OCI-LY3 (cell line): ENCODE measurements at regions not wholly inside any gene's neighbourhood (a gene's known extent, or its start where the extent isn't known, plus 50 kb on each side); places are given as distances from the start of the nearest gene placed in this dataset.

Experiments
- CTCF ChIP-seq: fragments of 200-600, 300-600 bp; sonication (generic); IDR thresholded peaks from 2 replicates; pipeline ENCODE4 v1.5.1; 2014; ENCODE audit warnings: antibody characterized with exemption, low read length, low read depth
- EZH2phosphoT487 ChIP-seq: fragments of 200-600 bp; shearing (Covaris generic); IDR thresholded peaks from 2 replicates; pipeline ENCODE4 v1.6.1; 2018; ENCODE audit warnings: antibody characterized with exemption, mixed run types, low read depth

GRCh38 chr11:32332990-32333319 is 102.4 kb downstream of the WT1 start:
- no peak for TF ChIP-seq CTCF
- TF ChIP-seq EZH2phosphoT487 = no peak
